ENCODE measurements at regions not wholly inside any gene's neighbourhood (a gene's known extent, or its start where the extent isn't known, plus 50 kb on each side); places are given as distances from the start of the nearest gene placed in this dataset.

- TF ChIP-seq, protein P1, sequence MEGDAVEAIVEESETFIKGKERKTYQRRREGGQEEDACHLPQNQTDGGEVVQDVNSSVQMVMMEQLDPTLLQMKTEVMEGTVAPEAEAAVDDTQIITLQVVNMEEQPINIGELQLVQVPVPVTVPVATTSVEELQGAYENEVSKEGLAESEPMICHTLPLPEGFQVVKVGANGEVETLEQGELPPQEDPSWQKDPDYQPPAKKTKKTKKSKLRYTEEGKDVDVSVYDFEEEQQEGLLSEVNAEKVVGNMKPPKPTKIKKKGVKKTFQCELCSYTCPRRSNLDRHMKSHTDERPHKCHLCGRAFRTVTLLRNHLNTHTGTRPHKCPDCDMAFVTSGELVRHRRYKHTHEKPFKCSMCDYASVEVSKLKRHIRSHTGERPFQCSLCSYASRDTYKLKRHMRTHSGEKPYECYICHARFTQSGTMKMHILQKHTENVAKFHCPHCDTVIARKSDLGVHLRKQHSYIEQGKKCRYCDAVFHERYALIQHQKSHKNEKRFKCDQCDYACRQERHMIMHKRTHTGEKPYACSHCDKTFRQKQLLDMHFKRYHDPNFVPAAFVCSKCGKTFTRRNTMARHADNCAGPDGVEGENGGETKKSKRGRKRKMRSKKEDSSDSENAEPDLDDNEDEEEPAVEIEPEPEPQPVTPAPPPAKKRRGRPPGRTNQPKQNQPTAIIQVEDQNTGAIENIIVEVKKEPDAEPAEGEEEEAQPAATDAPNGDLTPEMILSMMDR (IDR thresholded peaks at IDR 0.05; ENCODE audit: borderline replicate concordance, extremely low read depth, low read length, poor library complexity, severe bottlenecking): no peak
- TF ChIP-seq EZH2 (IDR thresholded peaks at IDR 0.05; ENCODE audit: borderline replicate concordance, low read depth, low read length, severe bottlenecking): no peak
Measured at GRCh38 chr13:106042996-106043581, 492.4 kb downstream of the EFNB2 start.
